Astrocyte of the cerebellum (primary cell): ENCODE measurements at regions not wholly inside any gene's neighbourhood (a gene's known extent, or its start where the extent isn't known, plus 50 kb on each side); places are given as distances from the start of the nearest gene placed in this dataset.

Experiments
- DNase-seq: peaks from one replicate; pipeline ENCODE4 v3.0.0-alpha.2; 2011; ENCODE audit warnings: low read depth
- H3K4me3 ChIP-seq: 2 replicates; pipeline ENCODE4 v1.5.1; 2011; ENCODE audit warnings: mild to moderate bottlenecking, low read depth, low read length, moderate library complexity
- in situ Hi-C: cut with HindIII; loops from 2 replicates; pipeline ENCODE4 v1.10.0; 2017; ENCODE audit warnings: low sequenced_read_pairs
- TF ChIP-seq, protein P1 (sequence below): IDR thresholded peaks from 2 replicates; pipeline ENCODE4 v1.5.1; 2012; ENCODE audit warnings: low read length, low read depth, moderate library complexity, mild to moderate bottlenecking; ENCODE audit errors: missing control alignments

DNA sequence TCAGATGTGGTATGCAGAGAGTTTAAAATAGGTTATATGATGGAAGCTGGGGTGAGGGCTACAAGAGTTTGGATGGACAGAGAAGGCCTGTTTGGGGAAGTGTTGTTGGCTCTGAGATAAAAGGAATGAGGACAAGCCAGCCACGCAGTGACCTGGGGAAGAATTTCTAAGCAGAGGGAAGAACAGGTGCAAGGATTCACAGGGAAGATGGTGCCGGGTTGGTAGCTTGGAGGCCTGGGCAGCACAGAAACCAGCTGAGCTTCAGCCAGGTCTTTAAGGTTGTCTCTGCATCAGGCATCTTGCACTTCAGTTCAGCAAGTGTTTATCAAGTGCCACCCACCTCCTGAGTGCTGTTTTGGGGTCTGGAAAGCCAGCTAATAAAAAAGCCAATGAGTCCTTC is 1163.7 kb downstream of the AACS start:
- no peak overlapping the region for H3K4me3 ChIP-seq
- no peak for DNase-seq
- in situ Hi-C loops: no loop called here
- TF ChIP-seq, protein P1, sequence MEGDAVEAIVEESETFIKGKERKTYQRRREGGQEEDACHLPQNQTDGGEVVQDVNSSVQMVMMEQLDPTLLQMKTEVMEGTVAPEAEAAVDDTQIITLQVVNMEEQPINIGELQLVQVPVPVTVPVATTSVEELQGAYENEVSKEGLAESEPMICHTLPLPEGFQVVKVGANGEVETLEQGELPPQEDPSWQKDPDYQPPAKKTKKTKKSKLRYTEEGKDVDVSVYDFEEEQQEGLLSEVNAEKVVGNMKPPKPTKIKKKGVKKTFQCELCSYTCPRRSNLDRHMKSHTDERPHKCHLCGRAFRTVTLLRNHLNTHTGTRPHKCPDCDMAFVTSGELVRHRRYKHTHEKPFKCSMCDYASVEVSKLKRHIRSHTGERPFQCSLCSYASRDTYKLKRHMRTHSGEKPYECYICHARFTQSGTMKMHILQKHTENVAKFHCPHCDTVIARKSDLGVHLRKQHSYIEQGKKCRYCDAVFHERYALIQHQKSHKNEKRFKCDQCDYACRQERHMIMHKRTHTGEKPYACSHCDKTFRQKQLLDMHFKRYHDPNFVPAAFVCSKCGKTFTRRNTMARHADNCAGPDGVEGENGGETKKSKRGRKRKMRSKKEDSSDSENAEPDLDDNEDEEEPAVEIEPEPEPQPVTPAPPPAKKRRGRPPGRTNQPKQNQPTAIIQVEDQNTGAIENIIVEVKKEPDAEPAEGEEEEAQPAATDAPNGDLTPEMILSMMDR: no peak

DNA sequence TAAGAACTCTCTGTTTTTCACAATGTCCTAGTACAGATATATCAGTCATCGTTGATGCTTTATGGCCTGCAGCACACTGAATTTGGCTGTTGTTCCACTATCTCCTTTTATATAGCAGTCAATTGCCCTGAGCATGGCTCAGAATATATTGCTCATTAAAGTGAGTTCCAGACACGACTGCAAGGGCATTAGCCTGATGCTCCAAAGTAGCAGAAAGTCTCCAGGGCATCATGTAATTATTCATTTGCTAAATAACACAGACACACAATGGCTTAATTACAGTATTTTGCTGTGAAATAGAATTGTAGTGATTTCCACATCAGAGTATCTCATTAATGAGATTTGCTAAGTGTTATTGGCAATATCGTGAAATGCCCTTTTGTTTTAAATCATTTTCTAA is 1167.5 kb downstream of the AACS start:
- DNase-seq: no peak
- in situ Hi-C loops: no loop called here
- TF ChIP-seq, protein P1: no peak
- no peak overlapping the region for H3K4me3 ChIP-seq

DNA sequence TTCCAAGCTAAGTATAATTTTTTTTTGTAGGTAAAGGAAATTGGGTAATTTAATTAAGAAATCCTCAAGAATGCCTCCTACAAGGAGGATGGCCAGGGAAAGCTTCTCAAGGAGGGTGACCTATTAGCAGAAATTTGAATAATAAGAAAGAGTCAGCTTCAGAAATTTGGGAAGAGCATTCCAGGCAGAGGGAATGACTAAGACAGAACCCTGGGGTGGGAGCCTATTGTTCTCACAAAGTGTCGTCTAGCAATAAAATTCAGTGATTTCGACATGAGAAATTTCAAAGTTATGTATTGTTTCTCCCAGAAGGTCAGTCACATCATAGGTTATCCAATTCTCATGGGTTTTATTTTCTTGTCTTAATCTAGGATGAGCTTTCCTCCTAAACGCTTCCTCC is 1168.4 kb downstream of the AACS start:
- TF ChIP-seq, protein P1: no peak
- in situ Hi-C loops: no loop called here
- H3K4me3 ChIP-seq: no peak overlapping the region
- no peak for DNase-seq

GRCh38 chr12:126243814-126244440 is 1178.7 kb downstream of the AACS start:
- H3K4me3 ChIP-seq: no peak overlapping the region
- no peak for DNase-seq
- TF ChIP-seq, protein P1: no peak
- in situ Hi-C loops: no loop called here

GRCh38 chr12:126247936-126248335 is 1182.7 kb downstream of the AACS start:
- TF ChIP-seq, protein P1: no peak
- in situ Hi-C loops: no loop called here
- peak; percentile 32 for DNase-seq
- H3K4me3 ChIP-seq: no peak overlapping the region

GRCh38 chr12:126248871-126249403 is 1183.7 kb downstream of the AACS start:
- in situ Hi-C loops: no loop called here
- TF ChIP-seq, protein P1: no peak
- no peak overlapping the region for H3K4me3 ChIP-seq
- no peak for DNase-seq

DNA sequence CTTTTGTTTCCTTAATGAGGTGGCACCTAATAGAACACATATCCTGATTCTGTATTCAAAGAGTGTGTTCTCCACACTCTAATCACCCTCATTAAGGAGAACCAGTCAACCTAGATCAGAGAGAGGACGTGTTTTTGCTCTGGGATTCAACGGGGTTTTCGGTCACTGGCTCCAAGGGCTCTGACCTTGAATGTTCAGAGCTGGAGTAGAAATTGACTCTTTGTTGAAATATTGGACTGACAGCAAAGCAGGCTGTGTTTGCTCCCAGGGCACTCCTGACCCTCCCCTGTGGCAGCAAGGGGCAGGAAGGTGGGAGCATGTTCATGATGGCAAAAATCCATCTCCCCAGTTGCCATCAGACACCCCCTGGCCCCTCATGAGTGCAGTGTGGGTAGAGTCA is 1193.0 kb downstream of the AACS start:
- H3K4me3 ChIP-seq: no peak overlapping the region
- TF ChIP-seq, protein P1: no peak
- no peak for DNase-seq
- in situ Hi-C loops: no loop called here
